ENCODE measurements at regions not wholly inside any gene's neighbourhood (a gene's known extent, or its start where the extent isn't known, plus 50 kb on each side); places are given as distances from the start of the nearest gene placed in this dataset.

GRCh38 chr16:66069587-66069986 lies 296.9 kb upstream of the CDH5 start:
- Histone ChIP-seq H3K27me3 (ENCODE audit: insufficient read depth, low read length) (peaks cover 76% of the 10 kb centered on the region), H3K4me2 (ENCODE audit: low read length) (no peak overlapping the region), H3K9ac (ENCODE audit: low read length) (no peak overlapping the region), H3K4me1 (ENCODE audit: control insufficient read depth in 1 of 2, insufficient read depth in 2 of 2, low read length in 2 of 2) (no peaks in the 10 kb centered on the region), H3K27ac (ENCODE audit: low read depth, low read length) (no peak overlapping the region), H3K9me2 (ENCODE audit: insufficient read depth) (no peaks in the 10 kb centered on the region), H3K4me3 (replicated peaks in 1 of 2; ENCODE audit: low read depth in 1 of 2, low read length in 2 of 2) (no peak overlapping the region), H3K36me3 (ENCODE audit: control insufficient read depth in 1 of 2, insufficient read depth in 2 of 2, low read length in 2 of 2) (no peaks in the 10 kb centered on the region), H3K9me3 (ENCODE audit: control insufficient read depth in 1 of 2, insufficient read depth in 1 of 2, low read depth in 1 of 2, low read length in 2 of 2) (no peaks in the 10 kb centered on the region), H3K79me2 (ENCODE audit: insufficient read depth, low read length) (no peaks in the 10 kb centered on the region), H4K20me1 (ENCODE audit: insufficient read depth) (no peaks in the 10 kb centered on the region), H2AFZ (ENCODE audit: low read depth, low read length, poor library complexity, severe bottlenecking) (no peak overlapping the region)
- RAD21 ChIA-PET (ENCODE audit: low non-redundant PET in 1 of 2, low total read pairs in 2 of 2, uncharacterized antibody in 2 of 2, unreplicated experiment in 2 of 2): no interaction called here
- TF ChIP-seq ZNF274 (IDR thresholded peaks at IDR 0.05; ENCODE audit: low read depth, low read length) (no peak), SP1 (IDR thresholded peaks at IDR 0.05; ENCODE audit: low read depth) (no peak), SIN3A (IDR thresholded peaks at IDR 0.05; ENCODE audit: low read depth) (no peak), MAX (IDR thresholded peaks at IDR 0.05) (no peak), RAD21 (IDR thresholded peaks at IDR 0.05; ENCODE audit: low read depth) (no peak), CBX3 (IDR thresholded peaks at IDR 0.05; ENCODE audit: low read depth) (no peak), EGR1 (IDR thresholded peaks at IDR 0.05; ENCODE audit: low read depth) (no peak), EZH2phosphoT487 (IDR thresholded peaks at IDR 0.05; ENCODE audit: borderline replicate concordance) (no peak), ZBTB33 (IDR thresholded peaks at IDR 0.05; ENCODE audit: extremely low read depth, insufficient replicate concordance, low read length) (no peak), JUND (IDR thresholded peaks at IDR 0.05) (no peak), FOSL1 (IDR thresholded peaks at IDR 0.05; ENCODE audit: low read depth) (no peak), ELF1 (IDR thresholded peaks at IDR 0.05; ENCODE audit: borderline replicate concordance, low read depth) (no peak), SRF (IDR thresholded peaks at IDR 0.05; ENCODE audit: low read depth) (no peak), CEBPB (IDR thresholded peaks at IDR 0.05; ENCODE audit: low read depth) (no peak), POLR2AphosphoS5 (IDR thresholded peaks at IDR 0.05; ENCODE audit: low read depth, low read length) (no peak)
- TF ChIP-seq, protein P1, sequence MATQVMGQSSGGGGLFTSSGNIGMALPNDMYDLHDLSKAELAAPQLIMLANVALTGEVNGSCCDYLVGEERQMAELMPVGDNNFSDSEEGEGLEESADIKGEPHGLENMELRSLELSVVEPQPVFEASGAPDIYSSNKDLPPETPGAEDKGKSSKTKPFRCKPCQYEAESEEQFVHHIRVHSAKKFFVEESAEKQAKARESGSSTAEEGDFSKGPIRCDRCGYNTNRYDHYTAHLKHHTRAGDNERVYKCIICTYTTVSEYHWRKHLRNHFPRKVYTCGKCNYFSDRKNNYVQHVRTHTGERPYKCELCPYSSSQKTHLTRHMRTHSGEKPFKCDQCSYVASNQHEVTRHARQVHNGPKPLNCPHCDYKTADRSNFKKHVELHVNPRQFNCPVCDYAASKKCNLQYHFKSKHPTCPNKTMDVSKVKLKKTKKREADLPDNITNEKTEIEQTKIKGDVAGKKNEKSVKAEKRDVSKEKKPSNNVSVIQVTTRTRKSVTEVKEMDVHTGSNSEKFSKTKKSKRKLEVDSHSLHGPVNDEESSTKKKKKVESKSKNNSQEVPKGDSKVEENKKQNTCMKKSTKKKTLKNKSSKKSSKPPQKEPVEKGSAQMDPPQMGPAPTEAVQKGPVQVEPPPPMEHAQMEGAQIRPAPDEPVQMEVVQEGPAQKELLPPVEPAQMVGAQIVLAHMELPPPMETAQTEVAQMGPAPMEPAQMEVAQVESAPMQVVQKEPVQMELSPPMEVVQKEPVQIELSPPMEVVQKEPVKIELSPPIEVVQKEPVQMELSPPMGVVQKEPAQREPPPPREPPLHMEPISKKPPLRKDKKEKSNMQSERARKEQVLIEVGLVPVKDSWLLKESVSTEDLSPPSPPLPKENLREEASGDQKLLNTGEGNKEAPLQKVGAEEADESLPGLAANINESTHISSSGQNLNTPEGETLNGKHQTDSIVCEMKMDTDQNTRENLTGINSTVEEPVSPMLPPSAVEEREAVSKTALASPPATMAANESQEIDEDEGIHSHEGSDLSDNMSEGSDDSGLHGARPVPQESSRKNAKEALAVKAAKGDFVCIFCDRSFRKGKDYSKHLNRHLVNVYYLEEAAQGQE (IDR thresholded peaks at IDR 0.05; ENCODE audit: low read depth): no peak
- DNase-seq (ENCODE audit: low read depth, low spot score): no peak
- CTCF ChIA-PET: no interaction called here
- ATAC-seq: no peak
- POLR2A ChIA-PET: no interaction called here
- no TSS peak for BruUV-seq (replicated peaks)
- intact Hi-C loops (cut with micrococcal nuclease): no loop called here
